NCI-H2081 (cell line): ENCODE measurements at regions not wholly inside any gene's neighbourhood (a gene's known extent, or its start where the extent isn't known, plus 50 kb on each side); places are given as distances from the start of the nearest gene placed in this dataset.
A peak's percentile ranks its signal among the peaks of the same experiment; 100 is the strongest.

Source experiments
- DNase-seq, 2 experiments: peaks; one replicate each; lab custom pipeline; 2025; lab: John Stamatoyannopoulos, UW

GRCh38 chr1:113007706-113008364 is 51.8 kb upstream of the SLC16A1 start:
- no peak for DNase-seq

GRCh38 chr1:113008365-113008714 is 52.3 kb upstream of the SLC16A1 start:
- no peak for DNase-seq

GRCh38 chr1:113012149-113012548 is 56.2 kb upstream of the SLC16A1 start:
- no peak for DNase-seq

- DNase-seq: no peak
Observed at GRCh38 chr1:113013823-113014222, 57.8 kb upstream of the SLC16A1 start.

GRCh38 chr1:113014508-113014907 is 58.5 kb upstream of the LRIG2 start:
- no peak for DNase-seq

GRCh38 chr1:113018911-113019310 is 54.1 kb upstream of the LRIG2 start:
- DNase-seq: no peak

GRCh38 chr1:113021430-113022085 is 51.4 kb upstream of the LRIG2 start:
- DNase-seq: peak; percentile 38 to 80
